NCI-H2196 (cell line): ENCODE measurements at regions not wholly inside any gene's neighbourhood (a gene's known extent, or its start where the extent isn't known, plus 50 kb on each side); places are given as distances from the start of the nearest gene placed in this dataset.

ENCODE experiments used
- DNase-seq: peaks from one replicate; lab custom pipeline; 2025; ENCODE audit not compliant: unreplicated experiment; lab: John Stamatoyannopoulos, UW

DNA sequence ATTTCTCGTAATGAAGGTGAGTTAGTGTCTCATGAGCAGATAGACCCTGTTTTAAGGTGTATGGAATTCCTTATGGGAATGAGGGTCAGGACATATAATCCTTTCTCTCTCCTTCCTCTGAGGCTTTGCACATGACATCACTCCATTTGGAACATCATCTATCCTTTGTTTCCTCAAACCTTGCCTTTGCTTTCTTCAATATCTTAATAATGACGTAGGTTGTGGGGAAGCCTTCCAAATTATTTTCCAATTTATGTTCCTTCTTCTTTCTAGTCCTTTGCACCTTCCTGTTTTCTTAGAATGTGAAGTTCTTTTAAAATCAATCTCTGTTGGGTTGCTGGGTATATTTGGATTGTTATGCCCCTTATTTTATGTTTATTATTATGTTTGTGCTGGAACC is 502.9 kb upstream of the STXBP6 start:
- DNase-seq, result no peak

DNA sequence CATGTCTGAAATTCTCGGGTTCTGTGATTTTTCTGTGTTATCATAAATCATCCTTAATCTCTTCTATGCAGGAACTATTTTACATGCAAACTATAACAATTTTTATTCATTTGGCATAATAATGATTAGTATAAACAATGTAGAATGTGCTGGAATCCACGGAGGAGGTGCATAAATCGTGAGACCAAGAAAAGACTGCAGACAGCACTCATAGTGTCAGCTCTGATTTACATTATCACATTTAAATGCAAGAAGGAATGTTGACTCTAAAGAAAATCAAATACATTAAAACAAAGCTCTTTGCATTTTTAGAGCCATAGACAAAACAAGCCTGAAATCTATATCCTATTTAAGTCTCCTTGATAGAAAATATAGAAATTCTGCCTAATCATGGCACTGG is 501.7 kb upstream of the STXBP6 start:
- no peak for DNase-seq

DNA sequence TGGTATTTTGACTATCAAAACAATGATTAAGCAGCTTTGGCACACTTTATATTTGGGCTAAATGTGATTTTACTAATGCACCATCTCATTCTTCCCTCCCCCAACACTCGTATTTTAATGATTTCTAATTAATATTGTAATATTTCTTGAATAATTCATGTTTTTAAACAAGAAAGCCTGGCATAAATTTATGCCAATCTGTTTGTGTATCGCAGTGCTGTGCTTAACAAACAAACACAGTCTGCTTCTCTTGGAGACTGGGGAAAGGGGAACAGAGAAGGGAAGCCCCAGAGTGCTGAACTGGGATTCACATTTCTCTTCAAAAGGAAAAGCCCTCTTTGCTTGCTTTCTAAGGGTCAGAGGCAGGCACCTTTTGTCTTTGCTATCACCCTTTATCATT is 496.9 kb upstream of the STXBP6 start:
- no peak for DNase-seq

DNA sequence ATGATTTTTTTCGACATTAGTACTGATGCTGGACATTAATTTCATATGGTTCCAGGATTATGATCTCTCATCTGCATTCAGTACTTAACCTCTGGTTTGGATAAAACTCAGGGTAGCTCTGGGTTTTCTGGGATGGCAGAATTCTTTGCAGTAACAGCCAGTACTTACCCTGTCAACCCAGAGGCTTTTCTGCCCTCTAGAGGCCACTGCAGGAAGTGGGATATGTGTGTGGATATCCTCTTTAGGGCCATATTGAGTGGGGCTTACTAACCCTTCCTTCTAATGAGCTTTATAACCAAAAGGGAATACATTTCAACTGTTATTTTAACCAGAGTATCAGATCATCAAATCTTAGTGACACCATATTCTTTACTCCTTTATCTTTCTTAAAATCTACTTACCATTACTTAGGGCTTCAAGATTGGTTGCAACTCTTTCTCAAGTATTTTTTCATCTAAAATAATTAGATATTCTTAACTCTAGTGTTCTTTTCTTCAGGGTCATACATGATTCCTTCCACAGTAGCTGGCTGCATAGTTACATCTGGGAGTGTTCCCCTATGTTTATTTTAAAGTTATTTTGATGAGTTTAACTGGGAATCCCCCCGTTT is 488.0 kb upstream of the STXBP6 start:
- DNase-seq, result peak; percentile 17

GRCh38 chr14:25526290-25526689 is 476.3 kb upstream of the STXBP6 start:
- no peak for DNase-seq

- no peak for DNase-seq
Measured at GRCh38 chr14:25522926-25523325, 473.0 kb upstream of the STXBP6 start.

- no peak for DNase-seq
Measured at GRCh38 chr14:25522116-25522515, 472.2 kb upstream of the STXBP6 start.

DNA sequence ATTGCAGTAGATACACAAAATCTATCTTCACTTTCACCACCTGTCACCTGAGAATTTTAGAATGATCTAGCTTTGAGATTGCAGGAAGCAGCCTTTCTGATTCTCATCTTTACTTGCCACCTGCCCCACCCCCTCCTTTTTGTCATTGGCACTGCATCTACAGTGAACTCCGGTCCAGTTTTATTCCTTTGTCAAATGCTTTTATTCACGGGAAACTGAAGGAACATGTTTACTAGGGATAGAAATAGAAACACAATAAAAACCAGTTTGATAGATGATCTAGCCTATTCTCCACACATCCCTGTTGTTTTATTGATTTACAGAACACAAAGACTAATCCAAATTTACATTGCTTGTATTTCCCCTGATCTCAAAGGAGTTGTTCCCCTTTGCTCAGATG is 471.7 kb upstream of the STXBP6 start:
- no peak for DNase-seq

- DNase-seq, result no peak
Measured at GRCh38 chr14:25520821-25521220, 470.9 kb upstream of the STXBP6 start.

DNA sequence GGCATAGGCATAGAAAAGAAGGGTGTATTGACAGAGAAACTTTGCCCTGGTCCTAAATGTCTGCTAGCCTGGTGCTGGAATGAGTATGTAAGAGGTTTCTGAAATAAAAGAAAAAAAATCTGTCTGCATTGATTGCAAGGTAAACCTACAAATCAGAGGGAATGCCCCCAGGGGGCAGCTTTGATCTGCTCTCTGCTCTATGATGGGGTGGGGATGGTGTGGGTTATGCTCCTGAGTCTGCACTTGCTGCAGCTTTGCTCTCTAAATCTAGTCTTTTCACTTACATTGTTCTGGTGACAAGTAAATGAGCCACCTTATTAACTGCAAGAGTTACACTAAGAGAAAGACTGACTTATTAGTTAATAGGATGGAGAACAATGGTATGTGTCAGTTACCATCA is 468.4 kb upstream of the STXBP6 start:
- DNase-seq, result no peak

DNA sequence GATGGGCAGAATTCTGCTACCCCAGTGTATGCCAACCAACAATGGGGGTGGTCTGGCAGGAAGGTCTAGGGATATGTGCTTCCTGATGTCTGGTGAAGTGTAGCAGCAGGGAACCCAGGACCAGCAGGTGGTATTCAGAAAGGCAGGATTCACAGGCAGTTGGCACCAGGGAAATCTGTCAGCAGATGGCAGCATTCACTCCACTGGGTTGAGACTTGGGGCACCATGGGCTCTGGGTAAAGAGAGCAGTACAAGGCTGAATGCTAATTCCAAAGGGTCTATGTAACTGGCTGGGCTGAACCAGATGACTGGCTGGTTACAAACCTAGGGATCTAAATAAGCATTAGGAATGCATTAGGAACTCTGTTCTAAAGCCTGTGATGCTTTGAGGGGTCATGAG is 466.9 kb upstream of the STXBP6 start:
- no peak for DNase-seq

DNA sequence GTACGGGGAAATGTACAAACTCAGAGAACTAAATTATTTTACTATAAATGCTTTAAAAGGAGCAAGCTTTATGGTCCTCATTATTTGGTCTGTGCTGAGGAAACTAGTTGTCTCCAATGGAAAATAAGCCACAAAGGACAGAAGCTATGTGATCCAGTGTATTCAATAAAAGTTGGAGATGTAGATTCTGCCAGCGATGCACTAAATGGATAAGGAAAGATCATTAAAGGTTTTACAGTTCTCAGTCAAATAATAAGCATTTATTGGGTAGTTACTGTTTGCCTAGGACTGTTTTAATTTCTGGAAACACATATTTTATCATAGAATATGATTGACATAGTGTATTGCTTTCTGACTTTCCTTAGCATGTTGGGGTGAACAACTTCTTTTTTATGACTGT is 458.9 kb upstream of the STXBP6 start:
- DNase-seq, result no peak

GRCh38 chr14:25501749-25502148 is 451.8 kb upstream of the STXBP6 start:
- no peak for DNase-seq

DNA sequence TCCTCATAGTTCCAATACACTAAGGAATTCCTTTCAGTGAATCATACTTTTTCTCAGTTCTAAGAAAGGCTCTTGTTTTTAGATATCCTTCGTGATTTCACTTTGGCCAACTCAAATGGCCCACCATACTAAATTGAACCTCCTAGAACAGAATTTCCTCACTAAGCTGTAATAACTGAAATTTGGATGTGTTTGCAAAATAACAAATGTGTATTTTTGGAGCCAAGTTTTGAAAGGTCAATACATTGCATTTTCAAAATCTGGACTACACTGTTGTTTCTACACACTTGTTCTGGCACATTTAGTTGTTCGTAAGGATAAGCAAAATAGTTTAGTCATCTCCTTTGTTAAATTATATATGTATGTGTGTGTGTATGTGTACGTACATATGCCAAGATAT is 439.0 kb upstream of the STXBP6 start:
- no peak for DNase-seq

DNA sequence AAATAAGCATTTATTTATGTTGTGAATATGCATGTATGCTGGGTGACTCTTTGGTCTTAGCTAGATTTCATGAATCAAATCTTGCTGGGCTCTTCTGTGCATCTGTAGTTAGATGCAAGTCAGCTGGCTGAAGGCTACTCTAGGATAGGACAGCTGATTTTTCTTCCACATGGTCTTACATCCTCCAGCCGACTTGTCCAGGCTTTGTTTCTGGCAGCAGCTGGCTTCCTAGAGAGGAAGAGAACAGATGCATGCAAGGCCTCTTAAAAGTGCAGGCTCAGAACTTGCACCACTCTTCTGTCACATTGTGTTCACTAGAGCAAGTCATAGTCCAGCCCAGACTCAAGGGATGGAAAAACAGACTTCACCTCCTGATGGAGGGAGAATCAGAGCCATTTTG is 435.4 kb upstream of the STXBP6 start:
- no peak for DNase-seq

DNA sequence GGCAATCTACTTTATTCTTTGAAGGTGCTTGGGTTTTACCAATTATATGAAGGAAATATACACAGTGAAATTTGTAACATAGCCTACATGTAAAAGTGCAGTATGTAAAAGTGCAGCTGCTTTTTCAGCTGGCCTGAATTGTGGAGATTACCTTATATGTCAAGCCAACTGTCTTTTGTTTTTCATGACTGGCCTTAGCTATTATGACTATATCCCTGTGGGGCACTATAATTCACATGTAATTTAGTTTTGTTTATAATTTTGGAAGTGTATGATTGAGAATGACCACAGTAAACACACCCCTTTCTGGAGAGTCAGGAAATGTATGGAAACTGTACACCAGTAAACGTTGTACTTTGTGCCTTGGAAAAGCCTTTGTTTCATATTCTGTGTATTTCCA is 435.0 kb upstream of the STXBP6 start:
- no peak for DNase-seq

- no peak for DNase-seq
Measured at GRCh38 chr14:25484235-25484634, 434.3 kb upstream of the STXBP6 start.

- no peak for DNase-seq
Measured at GRCh38 chr14:25477316-25478098, 427.6 kb upstream of the STXBP6 start.

DNA sequence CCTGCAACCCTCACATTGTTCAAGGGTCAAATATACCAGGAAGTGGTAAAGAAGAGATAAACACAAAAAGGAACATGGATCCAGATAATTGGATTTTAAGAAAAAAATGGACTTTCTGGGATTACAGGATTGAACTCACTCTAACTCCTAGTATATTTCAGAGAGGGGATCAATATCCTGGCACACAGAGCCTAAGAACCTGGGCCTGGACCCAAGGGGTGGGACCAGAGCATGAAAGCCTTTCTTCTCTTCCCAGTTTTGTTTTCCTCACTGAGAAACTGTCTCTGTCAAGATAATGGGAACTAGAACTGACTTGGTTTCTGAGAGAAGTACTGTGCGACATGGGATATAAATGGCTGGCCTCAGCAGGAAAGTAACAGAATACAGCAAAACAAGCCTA is 422.8 kb upstream of the STXBP6 start:
- DNase-seq, result no peak

DNA sequence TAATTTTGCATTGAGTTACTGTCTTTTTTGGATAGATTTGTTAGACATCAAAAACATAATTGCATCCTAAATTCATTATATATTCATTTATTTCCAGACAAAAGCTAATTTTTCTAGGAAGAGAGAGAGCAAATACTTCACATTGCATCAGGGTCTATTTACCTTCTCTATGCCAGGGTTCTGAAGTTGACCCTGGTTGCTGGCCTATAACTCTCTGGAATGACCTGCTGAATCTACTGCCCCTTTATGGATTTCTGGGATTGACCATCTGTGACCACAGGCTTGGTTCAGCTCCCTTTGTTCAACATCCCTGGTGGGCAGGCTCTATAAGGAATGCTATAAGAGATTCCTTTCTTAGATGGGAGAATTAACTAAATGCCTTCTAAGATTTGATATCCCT is 414.8 kb upstream of the STXBP6 start:
- DNase-seq, result no peak

DNA sequence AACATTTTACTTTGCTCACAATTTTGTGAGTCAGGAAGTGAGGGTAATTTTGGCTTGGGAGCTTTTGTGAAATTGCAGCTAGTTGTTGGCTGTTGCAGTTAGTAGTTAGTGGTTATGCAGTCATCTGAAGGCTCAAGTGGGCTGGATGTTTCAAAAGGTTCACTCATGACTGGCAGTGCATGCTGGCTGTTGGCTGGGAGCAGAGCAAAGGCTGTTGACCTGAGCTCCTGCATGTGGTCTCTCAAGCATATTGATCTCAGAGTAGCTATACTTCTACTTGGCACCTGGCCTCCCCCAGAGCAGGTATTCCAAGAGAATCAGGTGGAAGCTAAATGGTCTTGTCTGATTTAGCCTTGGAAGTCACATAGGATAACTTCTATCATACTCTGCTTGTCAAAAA is 414.1 kb upstream of the STXBP6 start:
- no peak for DNase-seq

- no peak for DNase-seq
Measured at GRCh38 chr14:25463480-25463879, 413.5 kb upstream of the STXBP6 start.

- no peak for DNase-seq
Measured at GRCh38 chr14:25461780-25462179, 411.8 kb upstream of the STXBP6 start.
